HEK293T (cell line): ENCODE measurements at regions not wholly inside any gene's neighbourhood (a gene's known extent, or its start where the extent isn't known, plus 50 kb on each side); places are given as distances from the start of the nearest gene placed in this dataset.

Experiments
- CTCF ChIA-PET: fragments of 350-600 bp; formaldehyde crosslinking; extraction: SDS; loops from one replicate; lab custom pipeline; 2021; ENCODE audit warnings: antibody characterized with exemption, inconsistent platforms; lab: Yijun Ruan, JAX
- POLR2A ChIA-PET: fragments of 350-600 bp; formaldehyde crosslinking; extraction: SDS; loops from one replicate; lab custom pipeline; 2020; ENCODE audit warnings: antibody characterized with exemption, inconsistent platforms; lab: Yijun Ruan, JAX
- DNase-seq: peaks from one replicate; pipeline ENCODE4 v3.0.0; 2012; ENCODE audit warnings: mixed read lengths; ENCODE audit errors: extremely low spot score
- ARNT ChIP-seq: fragments of 450-650 bp; IDR thresholded peaks from 2 replicates; pipeline ENCODE4 v1.6.1; 2017; ENCODE audit warnings: mild to moderate bottlenecking
- BHLHE40 ChIP-seq: fragments of 450-650 bp; IDR thresholded peaks from 2 replicates; pipeline ENCODE4 v1.6.1; 2016; ENCODE audit warnings: mild to moderate bottlenecking, moderate library complexity, borderline replicate concordance
- CTBP1 ChIP-seq: fragments of 450-650 bp; IDR thresholded peaks from 2 replicates; pipeline ENCODE4 v1.6.1; 2016; ENCODE audit warnings: borderline replicate concordance
- ELF4 ChIP-seq: fragments of 450-650 bp; IDR thresholded peaks from 2 replicates; pipeline ENCODE4 v1.6.1; 2017; ENCODE audit warnings: antibody characterized with exemption
- FOXA1 ChIP-seq: fragments of 450-650 bp; IDR thresholded peaks from 2 replicates; pipeline ENCODE4 v1.6.1; 2016; ENCODE audit warnings: mild to moderate bottlenecking
- FOXK2 ChIP-seq: fragments of 450-650 bp; IDR thresholded peaks from 2 replicates; pipeline ENCODE4 v1.6.1; 2016; ENCODE audit warnings: mild to moderate bottlenecking
- FOXM1 ChIP-seq: fragments of 450-650 bp; IDR thresholded peaks from 2 replicates; pipeline ENCODE4 v1.6.1; 2017; ENCODE audit warnings: mild to moderate bottlenecking, borderline replicate concordance
- HDGF ChIP-seq: fragments of 450-650 bp; IDR thresholded peaks from 2 replicates; pipeline ENCODE4 v1.6.1; 2017; ENCODE audit warnings: antibody characterized with exemption, borderline replicate concordance
- L3MBTL2 ChIP-seq: fragments of 450-650 bp; conservative IDR thresholded peaks from 2 replicates; pipeline ENCODE4 v1.6.1; 2016; ENCODE audit warnings: mild to moderate bottlenecking
- LEF1 ChIP-seq: fragments of 450-650 bp; IDR thresholded peaks from 2 replicates; pipeline ENCODE4 v1.6.1; 2017; ENCODE audit warnings: mild to moderate bottlenecking, borderline replicate concordance
- NFRKB ChIP-seq: fragments of 450-650 bp; IDR thresholded peaks from 2 replicates; pipeline ENCODE4 v1.6.1; 2016; ENCODE audit warnings: mild to moderate bottlenecking, moderate library complexity
- SP1 ChIP-seq: fragments of 450-650 bp; IDR thresholded peaks from 2 replicates; pipeline ENCODE4 v1.6.1; 2017
- SUZ12 ChIP-seq: fragments of 450-650 bp; IDR thresholded peaks from 2 replicates; pipeline ENCODE4 v1.6.1; 2016; ENCODE audit warnings: mild to moderate bottlenecking
- TARDBP ChIP-seq: fragments of 450-650 bp; IDR thresholded peaks from 2 replicates; pipeline ENCODE4 v1.6.1; 2016
- ZNF384 ChIP-seq: fragments of 450-650 bp; IDR thresholded peaks from 2 replicates; pipeline ENCODE4 v1.6.1; 2016
- TF ChIP-seq, protein P1 (sequence below): fragments of 450-650 bp; IDR thresholded peaks from 2 replicates; pipeline ENCODE4 v1.6.1; 2016

DNA sequence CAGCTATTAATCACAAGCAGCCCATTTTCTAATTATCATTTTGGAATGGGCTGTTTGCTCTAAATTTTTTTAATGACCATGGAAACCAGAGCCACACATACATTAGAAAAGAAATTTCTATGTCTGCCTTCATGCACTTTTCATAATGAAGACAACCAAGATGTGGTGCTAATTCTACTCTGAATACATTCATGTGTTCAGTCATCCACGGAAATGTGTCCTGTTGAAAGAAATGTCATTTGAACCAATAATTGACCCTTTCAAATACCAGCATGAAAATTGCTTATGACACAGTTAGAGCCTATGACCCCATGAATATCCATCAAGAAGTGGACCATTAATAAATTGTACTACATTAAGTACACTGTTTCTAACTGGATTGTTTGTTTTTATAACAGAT is 99.7 kb upstream of the KCNA4 start:
- POLR2A ChIA-PET: no interaction called here

DNA sequence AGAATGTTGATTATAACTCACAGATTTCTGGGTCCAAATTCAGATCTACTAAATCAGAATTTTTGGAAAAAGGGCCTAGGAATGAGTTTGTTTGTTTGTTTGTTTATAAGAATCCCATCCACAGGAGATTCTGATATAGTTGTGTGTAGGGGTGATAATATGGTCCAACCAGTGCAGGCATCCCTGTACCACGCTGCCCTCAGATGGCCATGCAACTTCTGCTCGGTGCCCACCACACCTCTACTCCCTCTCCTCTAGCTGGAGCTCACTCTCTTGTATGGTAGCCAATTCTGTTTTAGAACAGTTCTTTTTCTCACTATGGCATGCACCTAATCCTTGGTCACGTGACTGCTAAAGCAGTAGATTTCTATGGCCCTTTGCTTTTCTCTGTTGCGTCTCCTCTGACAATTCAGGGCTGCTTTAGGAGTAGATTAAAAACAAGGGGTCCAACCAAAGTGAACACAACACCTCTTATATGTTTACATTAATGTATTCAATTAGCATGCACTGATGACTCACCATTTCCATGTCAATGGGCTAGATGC is 103.3 kb upstream of the KCNA4 start:
- DNase-seq: no peak
- TF ChIP-seq TARDBP: no peak
- no peak for TF ChIP-seq FOXK2
- TF ChIP-seq ZNF384: no peak
- no peak for TF ChIP-seq BHLHE40
- no peak for TF ChIP-seq SP1
- no peak for TF ChIP-seq HDGF
- no peak for TF ChIP-seq FOXA1
- TF ChIP-seq ARNT: no peak
- TF ChIP-seq L3MBTL2: no peak
- no peak for TF ChIP-seq NFRKB
- no peak for TF ChIP-seq FOXM1
- no peak for TF ChIP-seq SUZ12
- TF ChIP-seq, protein P1, sequence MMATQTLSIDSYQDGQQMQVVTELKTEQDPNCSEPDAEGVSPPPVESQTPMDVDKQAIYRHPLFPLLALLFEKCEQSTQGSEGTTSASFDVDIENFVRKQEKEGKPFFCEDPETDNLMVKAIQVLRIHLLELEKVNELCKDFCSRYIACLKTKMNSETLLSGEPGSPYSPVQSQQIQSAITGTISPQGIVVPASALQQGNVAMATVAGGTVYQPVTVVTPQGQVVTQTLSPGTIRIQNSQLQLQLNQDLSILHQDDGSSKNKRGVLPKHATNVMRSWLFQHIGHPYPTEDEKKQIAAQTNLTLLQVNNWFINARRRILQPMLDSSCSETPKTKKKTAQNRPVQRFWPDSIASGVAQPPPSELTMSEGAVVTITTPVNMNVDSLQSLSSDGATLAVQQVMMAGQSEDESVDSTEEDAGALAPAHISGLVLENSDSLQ: no peak
- no peak for TF ChIP-seq CTBP1
- no peak for TF ChIP-seq LEF1
- no peak for TF ChIP-seq ELF4
- ChIA-PET CTCF (no interaction called here), POLR2A (no interaction called here)

More for the DNA sequence above, 99.7 kb upstream of the KCNA4 start:
- CTCF ChIA-PET: interaction anchor here (3.7 kb wide), 1 partner anchor 12 kb away, joined by 14 read pairs; no protein-coding TSS in a partner anchor
- no peak for DNase-seq
- TF ChIP-seq SP1: no peak
- no peak for TF ChIP-seq ARNT

DNA sequence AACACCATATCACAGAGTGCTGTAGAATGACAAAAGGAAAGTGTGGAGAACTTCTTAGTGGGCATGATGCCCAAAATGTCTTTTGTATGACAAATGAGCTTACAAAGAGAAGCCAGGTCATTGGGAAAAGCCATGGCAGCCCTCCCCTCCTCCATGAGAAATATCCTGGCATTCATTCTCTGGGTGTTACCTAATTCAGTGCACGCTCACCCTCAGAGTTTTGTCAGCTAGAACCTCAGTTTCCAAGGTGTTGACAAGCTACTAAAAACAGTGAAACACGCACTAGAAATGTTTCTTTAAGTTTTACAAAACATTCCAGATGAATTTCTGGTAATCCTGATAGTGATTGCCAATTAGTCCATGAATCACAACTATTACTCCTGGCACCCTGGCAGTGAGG is 105.4 kb upstream of the FSHB start:
- TF ChIP-seq HDGF: no peak
- TF ChIP-seq NFRKB: no peak
- no peak for TF ChIP-seq CTBP1
- TF ChIP-seq, protein P1: no peak
- no peak for TF ChIP-seq TARDBP
- no peak for TF ChIP-seq L3MBTL2
- no peak for TF ChIP-seq FOXK2
- no peak for TF ChIP-seq FOXA1
- TF ChIP-seq LEF1: no peak
- ChIA-PET POLR2A (no interaction called here), CTCF (no interaction called here)
- no peak for DNase-seq

DNA sequence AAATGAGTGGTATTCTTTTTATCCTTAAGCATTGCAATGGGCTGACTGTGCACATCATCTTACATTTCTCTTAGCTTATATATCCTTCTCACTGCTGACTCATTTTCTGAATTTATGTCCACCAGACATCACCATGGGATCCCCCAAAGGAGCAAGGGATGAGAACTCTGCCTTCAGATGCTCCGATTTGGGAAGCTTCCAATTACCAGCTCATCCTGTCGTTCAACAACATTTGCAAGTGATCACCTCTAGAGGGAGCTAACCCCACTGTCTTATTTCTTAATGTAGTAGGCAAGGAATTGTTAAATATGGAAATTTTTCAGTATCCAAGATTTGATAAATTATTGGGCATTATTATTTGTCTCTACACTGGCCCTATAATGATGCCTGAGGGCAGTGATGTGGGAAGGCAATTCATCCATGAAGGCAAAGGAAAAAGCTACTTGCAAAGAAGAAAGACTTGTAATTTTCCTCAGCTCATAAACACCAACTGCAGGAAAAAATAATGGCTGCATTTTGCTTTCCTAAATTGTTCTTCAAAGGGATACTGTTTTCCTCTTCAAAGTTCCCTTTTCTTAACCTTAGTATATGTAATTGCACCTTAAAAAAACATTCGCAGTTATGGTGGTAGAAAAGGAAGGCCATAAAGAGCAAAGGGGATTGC is 102.4 kb upstream of the FSHB start:
- ChIA-PET POLR2A (interaction anchor here (1.3 kb wide), 1 partner anchor 194 kb away, joined by 6 read pairs; the partner anchor contains the start of gene ARL14EP), CTCF (interaction anchor here (0.5 to 3.6 kb wide), 14 partner anchors 10 to 787 kb away, joined by 3 to 25 read pairs (median 4); partner anchors contain the start of gene FSHB)
- TF ChIP-seq FOXM1 (no peak), LEF1 (no peak)
- peak; percentile 33 for DNase-seq

DNA sequence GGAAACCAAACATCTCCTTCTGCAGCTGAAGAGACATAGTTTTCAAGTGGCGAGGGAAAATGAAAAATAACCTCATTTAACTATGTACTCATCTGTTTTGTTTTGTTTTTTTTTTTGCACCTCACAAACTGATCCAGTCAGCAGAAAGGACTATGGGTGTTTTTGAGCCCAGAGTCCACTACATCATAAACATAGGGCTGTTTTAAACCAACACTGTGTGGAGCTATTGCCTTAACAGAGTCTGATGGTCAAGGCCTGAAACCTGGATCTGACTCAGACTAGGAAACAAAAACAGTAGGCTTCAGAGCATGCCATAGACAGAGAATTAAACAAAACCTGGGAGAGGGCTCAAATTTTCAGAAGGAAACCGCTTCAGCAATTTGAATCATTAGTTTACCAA is 99.3 kb upstream of the FSHB start:
- TF ChIP-seq SUZ12: no peak
- TF ChIP-seq LEF1: no peak
- no peak for TF ChIP-seq SP1
- TF ChIP-seq, protein P1: no peak
- TF ChIP-seq HDGF: no peak
- ChIA-PET POLR2A (no interaction called here), CTCF (interaction anchor here (3.6 kb wide), 1 partner anchor 12 kb away, joined by 25 read pairs; no protein-coding TSS in a partner anchor)
- DNase-seq: no peak

DNA sequence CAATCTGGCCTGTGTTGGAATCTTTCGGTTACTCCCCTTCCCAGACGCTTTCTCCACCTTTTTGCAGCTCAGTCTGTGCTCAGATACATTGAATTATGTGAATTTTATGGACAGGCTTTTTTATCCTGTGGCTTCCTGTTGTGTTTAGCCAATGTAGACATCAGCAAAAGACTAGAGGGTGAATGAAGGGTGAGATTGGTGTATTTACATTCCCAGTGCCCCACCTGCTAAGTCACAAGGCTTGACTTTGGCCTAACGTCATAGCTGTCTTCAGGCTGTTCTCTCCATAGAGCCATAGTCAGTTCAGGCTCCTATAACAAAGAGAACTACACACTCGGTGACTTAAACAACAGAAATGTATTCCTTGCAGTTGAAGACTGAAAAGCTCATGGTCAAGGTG is 97.5 kb upstream of the FSHB start:
- TF ChIP-seq, protein P1: no peak
- TF ChIP-seq NFRKB: no peak
- no peak for TF ChIP-seq SUZ12
- TF ChIP-seq FOXK2: no peak
- TF ChIP-seq ELF4: no peak
- no peak for TF ChIP-seq FOXA1
- no peak for TF ChIP-seq ARNT
- no peak for TF ChIP-seq LEF1
- TF ChIP-seq L3MBTL2: no peak
- TF ChIP-seq BHLHE40: no peak
- TF ChIP-seq TARDBP: no peak
- no peak for TF ChIP-seq HDGF
- no peak for TF ChIP-seq SP1
- no peak for TF ChIP-seq CTBP1
- DNase-seq: no peak
- CTCF ChIA-PET: interaction anchor here (1.7 kb wide), 1 partner anchor 10 kb away, joined by 15 read pairs; no protein-coding TSS in a partner anchor
- POLR2A ChIA-PET: no interaction called here
